Neuronal stem cell (in vitro differentiated cells): ENCODE measurements at regions not wholly inside any gene's neighbourhood (a gene's known extent, or its start where the extent isn't known, plus 50 kb on each side); places are given as distances from the start of the nearest gene placed in this dataset.

Experiments used
- DNase-seq: peaks from one replicate; pipeline ENCODE4 v3.0.0-alpha.2; 2013; ENCODE audit warnings: low spot score
- H2AFZ ChIP-seq: one replicate; pipeline ENCODE4 v1.6.1; 2013; ENCODE audit warnings: mild to moderate bottlenecking, low read length, inconsistent platforms
- H2AK5ac ChIP-seq: 2 replicates; pipeline ENCODE4 v1.6.1; 2013; ENCODE audit warnings: low read depth, mild to moderate bottlenecking, inconsistent platforms, low read length, moderate library complexity, mixed read lengths
- H2BK120ac ChIP-seq: 2 replicates; pipeline ENCODE4 v1.6.1; 2013; ENCODE audit warnings: low read depth, mild to moderate bottlenecking, inconsistent platforms, low read length, moderate library complexity, mixed read lengths
- H2BK12ac ChIP-seq: one replicate; pipeline ENCODE4 v1.6.1; 2013; ENCODE audit warnings: low read length, inconsistent platforms
- H2BK15ac ChIP-seq: 2 replicates; pipeline ENCODE4 v1.6.1; 2013; ENCODE audit warnings: mild to moderate bottlenecking, low read length, inconsistent platforms, mixed read lengths
- H2BK5ac ChIP-seq: one replicate; pipeline ENCODE4 v1.6.1; 2013; ENCODE audit warnings: inconsistent platforms, mild to moderate bottlenecking, low read length, moderate library complexity
- H3K14ac ChIP-seq: one replicate; pipeline ENCODE4 v1.6.1; 2013; ENCODE audit warnings: low read length, inconsistent platforms
- H3K18ac ChIP-seq: 2 replicates; pipeline ENCODE4 v1.6.1; 2013; ENCODE audit warnings: low read length, inconsistent platforms
- H3K23ac ChIP-seq: 2 replicates; pipeline ENCODE4 v1.6.1; 2013; ENCODE audit warnings: low read depth, mild to moderate bottlenecking, mixed read lengths, low read length, inconsistent platforms; ENCODE audit not compliant: poor library complexity
- H3K27ac ChIP-seq: replicated peaks from 3 replicates; pipeline ENCODE4 v1.5.1; 2013; ENCODE audit warnings: low read length, inconsistent platforms
- H3K27me3 ChIP-seq, 3 experiments: 2 replicates each; pipeline ENCODE4 v1.6.1; 2013; ENCODE audit warnings: low read length in 3 of 3, mild to moderate bottlenecking in 2 of 3, inconsistent platforms in 1 of 3, low read depth in 1 of 3, mixed read lengths in 1 of 3, moderate library complexity in 1 of 3; ENCODE audit not compliant: control insufficient read depth in 3 of 3, insufficient read depth in 3 of 3
- H3K36me3 ChIP-seq, 2 donors: replicated peaks in 1 of 2; 2 replicates each; pipeline ENCODE4 v1.6.1; 2013; ENCODE audit warnings: low read length in 2 of 2; ENCODE audit not compliant: control insufficient read depth in 2 of 2, insufficient read depth in 2 of 2
- H3K4ac ChIP-seq: 2 replicates; pipeline ENCODE4 v1.6.1; 2013; ENCODE audit warnings: inconsistent platforms, mild to moderate bottlenecking, low read length, moderate library complexity
- H3K4me1 ChIP-seq, 2 donors: 1 replicate in 1 of 2; 2 replicates in 1 of 2; pipeline ENCODE4 v1.6.1; 2013; ENCODE audit warnings: low read length in 2 of 2, low read depth in 1 of 2; ENCODE audit not compliant: control insufficient read depth in 2 of 2, insufficient read depth in 1 of 2
- H3K4me2 ChIP-seq: one replicate; pipeline ENCODE4 v1.6.1; 2013; ENCODE audit warnings: mild to moderate bottlenecking, low read length, inconsistent platforms; ENCODE audit not compliant: insufficient read depth, poor library complexity, severe bottlenecking
- H3K4me3 ChIP-seq, 2 donors: 2 replicates each; pipeline ENCODE4 v1.5.1; 2013; ENCODE audit warnings: low read length in 2 of 2, mild to moderate bottlenecking in 2 of 2, inconsistent platforms in 1 of 2, moderate library complexity in 1 of 2
- H3K79me1 ChIP-seq: one replicate; pipeline ENCODE4 v1.6.1; 2013; ENCODE audit warnings: low read depth, mild to moderate bottlenecking, inconsistent platforms, low read length, moderate library complexity
- H3K9ac ChIP-seq: one replicate; pipeline ENCODE4 v1.6.1; 2013; ENCODE audit warnings: mild to moderate bottlenecking, low read depth, low read length, inconsistent platforms; ENCODE audit not compliant: poor library complexity
- H3K9me3 ChIP-seq, 2 donors: replicated peaks in 1 of 2; 2 replicates each; pipeline versions ENCODE3 to v1.6.1; 2013; ENCODE audit warnings: low read length in 2 of 2, mild to moderate bottlenecking in 2 of 2, inconsistent platforms in 1 of 2, low read depth in 1 of 2, mixed read lengths in 1 of 2, moderate library complexity in 1 of 2; ENCODE audit not compliant: control insufficient read depth in 2 of 2, insufficient read depth in 1 of 2
- H4K8ac ChIP-seq: one replicate; pipeline ENCODE4 v1.6.1; 2013; ENCODE audit warnings: low read depth, mild to moderate bottlenecking, inconsistent platforms, low read length, moderate library complexity
- H4K91ac ChIP-seq: one replicate; pipeline ENCODE4 v1.6.1; 2013; ENCODE audit warnings: low read length, low read depth, mild to moderate bottlenecking, inconsistent platforms; ENCODE audit not compliant: poor library complexity
- WGBS, 2 donors: extraction: QIAGEN DNeasy Blood & Tissue Kit; methylation state at CpG; one replicate each; pipeline ENCODE4 v1.1.7; 2013; ENCODE audit warnings: missing lambda C conversion rate in 2 of 2, mixed read lengths in 1 of 2; ENCODE audit not compliant: insufficient read length in 2 of 2, insufficient replicate concordance in 1 of 2; ENCODE audit errors: extremely low coverage in 2 of 2; 5-methylcytosine and 5-hydroxymethylcytosine counted together

DNA sequence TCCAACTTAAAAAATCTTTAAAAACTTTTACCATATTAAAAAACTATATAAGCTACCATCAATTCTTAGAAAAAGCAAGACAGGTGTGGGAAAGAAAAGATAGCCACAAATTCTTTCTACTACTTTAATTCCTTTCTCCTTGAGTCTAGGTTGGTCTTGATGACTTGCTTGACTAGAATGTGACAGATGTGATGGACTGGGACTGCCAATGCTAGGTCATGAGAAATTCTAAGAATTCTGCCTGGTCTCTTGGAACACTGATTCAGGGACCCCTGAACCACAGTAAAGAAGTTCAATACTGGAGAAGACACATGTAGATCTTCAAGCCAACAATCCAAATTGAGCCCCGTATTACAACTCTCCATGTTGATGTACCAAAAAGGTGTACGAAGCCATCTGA lies 326.6 kb upstream of the B3GALT2 start:
- Histone ChIP-seq H3K79me1 (no peaks in the 10 kb centered on the region), H2AFZ (no peak overlapping the region), H3K27me3 (no peaks in the 10 kb centered on the region), H2BK120ac (no peak overlapping the region), H2BK5ac (no peak overlapping the region), H3K9ac (no peak overlapping the region), H3K4me2 (no peak overlapping the region), H3K18ac (no peak overlapping the region), H2AK5ac (no peak overlapping the region), H3K23ac (no peak overlapping the region), H3K9me3 (no peaks in the 10 kb centered on the region), H4K91ac (no peak overlapping the region), H2BK15ac (no peak overlapping the region), H3K27ac (no peak overlapping the region), H3K36me3 (no peaks in the 10 kb centered on the region), H3K4me3 (no peak overlapping the region), H4K8ac (no peak overlapping the region), H3K4me1 (no peaks in the 10 kb centered on the region), H3K14ac (no peak overlapping the region), H2BK12ac (no peak overlapping the region), H3K4ac (no peak overlapping the region)
- no CpG with 5 or more reads among the region's 2 CpGs for WGBS, 2 donors
- DNase-seq, result no peak

GRCh38 chr1:193504920-193505319 lies 318.5 kb upstream of the B3GALT2 start:
- no peak overlapping the region for H3K4me3 ChIP-seq
- no peak overlapping the region for H4K8ac ChIP-seq
- no peak overlapping the region for H4K91ac ChIP-seq
- H3K4me2 ChIP-seq, result no peak overlapping the region
- no peak overlapping the region for H3K14ac ChIP-seq
- no peak for DNase-seq
- H3K36me3 ChIP-seq, result no peaks in the 10 kb centered on the region
- no peak overlapping the region for H3K23ac ChIP-seq
- H3K9ac ChIP-seq, result no peak overlapping the region
- H2BK15ac ChIP-seq, result no peak overlapping the region
- H3K27me3 ChIP-seq, result no peaks in the 10 kb centered on the region
- H2BK120ac ChIP-seq, result no peak overlapping the region
- no peaks in the 10 kb centered on the region for H3K4me1 ChIP-seq
- no peak overlapping the region for H2BK12ac ChIP-seq
- no peak overlapping the region for H2AK5ac ChIP-seq
- no peak overlapping the region for H3K27ac ChIP-seq
- H3K4ac ChIP-seq, result no peak overlapping the region
- peaks cover 0 to 3% of the 10 kb centered on the region in 2 donors for H3K9me3 ChIP-seq
- H3K18ac ChIP-seq, result no peak overlapping the region
- H2BK5ac ChIP-seq, result no peak overlapping the region
- H3K79me1 ChIP-seq, result no peaks in the 10 kb centered on the region
- no peak overlapping the region for H2AFZ ChIP-seq

DNA sequence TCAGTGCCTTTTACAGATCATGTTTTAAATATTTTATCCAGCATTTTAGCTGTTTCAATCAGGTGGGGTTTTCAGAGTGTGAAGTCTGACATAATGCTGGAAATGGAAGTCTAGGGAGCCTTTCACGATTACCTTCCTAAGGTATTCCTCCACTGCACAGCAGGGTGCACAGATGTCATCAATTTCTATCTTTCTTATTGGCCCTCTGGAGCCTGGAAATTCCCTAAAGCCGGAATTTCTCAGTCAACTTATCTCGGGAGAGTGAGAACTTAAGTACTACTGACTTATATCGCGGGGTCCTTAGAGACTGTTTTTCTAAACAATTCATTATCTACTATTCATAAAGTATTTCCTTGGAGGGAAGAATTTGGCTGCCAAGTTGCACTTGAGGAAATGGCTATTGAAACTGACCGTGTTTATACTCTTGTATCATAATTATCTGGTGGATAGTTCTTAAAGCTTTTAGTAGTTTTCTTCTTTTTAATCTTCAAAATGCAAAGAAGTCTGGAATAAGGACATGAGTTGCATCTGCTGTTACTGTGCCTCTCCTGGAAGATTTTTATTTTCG lies 311.8 kb upstream of the B3GALT2 start:
- no peak for DNase-seq
- Histone ChIP-seq H3K18ac (no peak overlapping the region), H2BK12ac (no peak overlapping the region), H3K36me3 (no peaks in the 10 kb centered on the region), H4K91ac (no peak overlapping the region), H3K27me3 (no peaks in the 10 kb centered on the region), H2BK15ac (no peak overlapping the region), H2AK5ac (no peak overlapping the region), H3K4me2 (no peak overlapping the region), H3K14ac (no peak overlapping the region), H2BK120ac (no peak overlapping the region), H3K23ac (no peak overlapping the region), H3K9ac (no peak overlapping the region), H3K9me3 (no peaks in the 10 kb centered on the region), H3K27ac (no peak overlapping the region), H4K8ac (no peak overlapping the region), H3K4ac (no peak overlapping the region), H3K4me1 (no peaks in the 10 kb centered on the region), H3K4me3 (no peak overlapping the region), H3K79me1 (no peaks in the 10 kb centered on the region), H2AFZ (no peak overlapping the region), H2BK5ac (no peak overlapping the region)
- WGBS, 2 donors, result no CpG with 5 or more reads among the region's 7 CpGs

- Histone ChIP-seq H3K18ac (no peak overlapping the region), H3K79me1 (no peaks in the 10 kb centered on the region), H2BK5ac (no peak overlapping the region), H2AFZ (no peak overlapping the region), H2BK15ac (no peak overlapping the region), H3K36me3 (no peaks in the 10 kb centered on the region), H3K27ac (no peak overlapping the region), H3K4ac (no peak overlapping the region), H4K8ac (no peak overlapping the region), H3K14ac (no peak overlapping the region), H2BK12ac (no peak overlapping the region), H4K91ac (no peak overlapping the region), H3K9ac (no peak overlapping the region), H2AK5ac (no peak overlapping the region), H3K9me3 (peaks cover 0 to under 1% of the 10 kb centered on the region in 2 donors), H3K4me3 (no peak overlapping the region), H3K4me2 (no peak overlapping the region), H3K4me1 (no peaks in the 10 kb centered on the region), H2BK120ac (no peak overlapping the region), H3K27me3 (no peaks in the 10 kb centered on the region), H3K23ac (no peak overlapping the region)
- DNase-seq, result no peak
- no CpG with 5 or more reads among the region's 2 CpGs for WGBS, 2 donors
Measured at GRCh38 chr1:193494368-193494767, 308.0 kb upstream of the B3GALT2 start.
